ENCODE measurements at regions not wholly inside any gene's neighbourhood (a gene's known extent, or its start where the extent isn't known, plus 50 kb on each side); places are given as distances from the start of the nearest gene placed in this dataset.

- H3K9me3 ChIP-seq (replicated peaks; ENCODE audit: control insufficient read depth, insufficient read depth, low read depth, low read length), result no peaks in the 10 kb centered on the region
- no peak overlapping the region for H3K27ac ChIP-seq (ENCODE audit: extremely low read depth, low read depth, low read length)
- ATAC-seq (no peak), DNase-seq (ENCODE audit: extremely low read depth in 1 of 4, low spot score in 3 of 4) (no peak), FAIRE-seq (no peak)
- BruUV-seq (replicated peaks), result no TSS peak
- TF ChIP-seq ZNF57 (CRISPR knock-in tag; IDR thresholded peaks at IDR 0.05) (no peak), FOXA3 (CRISPR knock-in tag; conservative IDR thresholded peaks at IDR 0.05 in 1 of 2, IDR thresholded peaks at IDR 0.05 in 1 of 2) (no peak), MNT (conservative IDR thresholded peaks at IDR 0.05) (no peak), SMAD2 (IDR thresholded peaks at IDR 0.05; ENCODE audit: low read depth, low read length) (no peak), CREB5 (CRISPR knock-in tag; IDR thresholded peaks at IDR 0.05) (no peak), CCNT2 (IDR thresholded peaks at IDR 0.05; ENCODE audit: borderline replicate concordance, extremely low read depth, insufficient read length, low read depth, low read length) (no peak), ESRRA (IDR thresholded peaks at IDR 0.05; ENCODE audit: borderline replicate concordance, low read depth) (no peak), ATF2 (CRISPR knock-in tag; IDR thresholded peaks at IDR 0.05) (no peak), CBX2 (IDR thresholded peaks at IDR 0.05; ENCODE audit: insufficient read depth, low read length, poor library complexity, severe bottlenecking) (no peak)
- ChIA-PET CTCF (ENCODE audit: low intra/inter-chr PET ratio) (no interaction called here), POLR2A (no interaction called here)
- H3K9ac ChIP-seq (ENCODE audit: insufficient read depth in 1 of 2, low read depth in 2 of 2, low read length in 2 of 2), result no peak overlapping the region
- no peaks in the 10 kb centered on the region for H3K79me2 ChIP-seq (ENCODE audit: control insufficient read depth, insufficient read depth, low read length)
- intact Hi-C loops (cut with micrococcal nuclease), result no loop called here
- no peak overlapping the region for H3K4me3 ChIP-seq
- H3K4me1 ChIP-seq (replicated peaks in 1 of 2; ENCODE audit: control insufficient read depth in 2 of 2, insufficient read depth in 2 of 2, low read length in 2 of 2), result no peaks in the 10 kb centered on the region
- no peak overlapping the region for H3K4me2 ChIP-seq (ENCODE audit: insufficient read depth, low read length)
- peaks cover 0 to 14% of the 10 kb centered on the region in 2 experiments; a peak in 3 of 5 replicates for H3K27me3 ChIP-seq (ENCODE audit: control insufficient read depth in 2 of 2, insufficient read depth in 2 of 2, low read length in 2 of 2)
- in situ Hi-C loops (cut with MboI), result no loop called here
- H3K9me1 ChIP-seq (ENCODE audit: control insufficient read depth, insufficient read depth, low read length), result no peaks in the 10 kb centered on the region
- no peaks in the 10 kb centered on the region for H3K36me3 ChIP-seq (ENCODE audit: control insufficient read depth, insufficient read depth, low read length)
- H2AFZ ChIP-seq (ENCODE audit: low read depth, low read length), result no peak overlapping the region
- no peaks in the 10 kb centered on the region for H4K20me1 ChIP-seq (replicated peaks; ENCODE audit: control insufficient read depth, insufficient read depth, low read length)
- 6% methylated on average over 3 of the region's 3 CpGs for WGBS (ENCODE audit: insufficient coverage, low coverage, missing lambda C conversion rate)
Measured at GRCh38 chr11:32224580-32224979, 133.7 kb downstream of the RCN1 start.

All from K562 (cell line).